GM23248 (cell line): ENCODE measurements at regions not wholly inside any gene's neighbourhood (a gene's known extent, or its start where the extent isn't known, plus 50 kb on each side); places are given as distances from the start of the nearest gene placed in this dataset.
A peak's percentile ranks its signal among the peaks of the same experiment; 100 is the strongest.
"Not testable (repeated sequence)": the region's sequence is repeated elsewhere in the genome, so short reads cannot be mapped to it uniquely, and the experiment has no call there.

Experiments used
- DNase-seq: peaks from one replicate; pipeline ENCODE4 v3.0.0-alpha.2; 2015
- H2AFZ ChIP-seq: fragments of 200-600 bp; sonication (generic); 2 replicates; pipeline ENCODE4 v1.6.1; 2016; ENCODE audit warnings: antibody characterized with exemption
- H3F3A ChIP-seq: fragments of 200-600 bp; sonication (generic); 2 replicates; pipeline ENCODE4 v1.6.1; 2016; ENCODE audit warnings: mild to moderate bottlenecking, antibody characterized with exemption, mixed run types; ENCODE audit not compliant: insufficient read depth
- H3K27ac ChIP-seq: fragments of 200-600 bp; sonication (generic); 2 replicates; pipeline ENCODE4 v1.5.1; 2016; ENCODE audit warnings: mild to moderate bottlenecking
- H3K27me3 ChIP-seq: fragments of 200-600 bp; sonication (generic); replicated peaks from 2 replicates; pipeline ENCODE4 v1.6.1; 2016; ENCODE audit warnings: mild to moderate bottlenecking; ENCODE audit not compliant: insufficient read depth
- H3K36me3 ChIP-seq: fragments of 200-600 bp; sonication (generic); 2 replicates; pipeline ENCODE4 v1.6.1; 2016; ENCODE audit warnings: low read depth, mild to moderate bottlenecking
- H3K4me1 ChIP-seq: fragments of 200-600 bp; sonication (generic); 2 replicates; pipeline ENCODE4 v1.6.1; 2016; ENCODE audit warnings: mild to moderate bottlenecking; ENCODE audit not compliant: insufficient read depth
- H3K4me2 ChIP-seq: fragments of 200-600 bp; sonication (generic); one replicate; pipeline ENCODE4 v1.6.1; 2016; ENCODE audit warnings: mild to moderate bottlenecking; ENCODE audit not compliant: unreplicated experiment
- H3K4me3 ChIP-seq: fragments of 200-600 bp; sonication (generic); 2 replicates; pipeline ENCODE4 v1.5.1; 2016; ENCODE audit warnings: mild to moderate bottlenecking
- H3K79me2 ChIP-seq: fragments of 200-600 bp; sonication (generic); 2 replicates; pipeline ENCODE4 v1.6.1; 2016; ENCODE audit warnings: mild to moderate bottlenecking; ENCODE audit not compliant: insufficient read depth
- H3K9ac ChIP-seq: fragments of 200-600 bp; sonication (generic); 2 replicates; pipeline ENCODE4 v1.6.1; 2016; ENCODE audit warnings: mild to moderate bottlenecking
- H3K9me2 ChIP-seq: fragments of 200-600 bp; sonication (generic); 2 replicates; pipeline ENCODE4 v1.6.1; 2016; ENCODE audit warnings: mixed run types, mild to moderate bottlenecking, moderate library complexity; ENCODE audit not compliant: insufficient read depth
- H3K9me3 ChIP-seq: fragments of 200-600 bp; sonication (generic); one replicate; pipeline ENCODE4 v1.6.1; 2017; ENCODE audit warnings: low read depth
- H4K20me1 ChIP-seq: fragments of 200-600 bp; sonication (generic); 2 replicates; pipeline ENCODE4 v1.6.0; 2016; ENCODE audit not compliant: insufficient read depth
- EZH2 ChIP-seq: fragments of 200-600 bp; sonication (generic); IDR thresholded peaks from 2 replicates; pipeline ENCODE4 v1.6.1; 2018; ENCODE audit warnings: antibody characterized with exemption, mild to moderate bottlenecking; ENCODE audit not compliant: insufficient read depth, poor library complexity, severe bottlenecking
- EZH2phosphoT487 ChIP-seq: fragments of 200-600 bp; sonication (generic); IDR thresholded peaks from 2 replicates; pipeline ENCODE4 v1.6.1; 2018; ENCODE audit warnings: antibody characterized with exemption, moderate library complexity, mild to moderate bottlenecking, low read depth; ENCODE audit not compliant: insufficient read depth
- WGBS, 2 experiments: methylation state at CpG; one replicate each; pipeline ENCODE4 v1.1.6; 2015 to 2017; ENCODE audit warnings: low lambda C conversion rate in 2 of 2, low coverage in 1 of 2; ENCODE audit errors: missing lambda C conversion rate in 2 of 2; 5-methylcytosine and 5-hydroxymethylcytosine counted together
- in situ Hi-C: fragments of 300-500 bp; cut with MboI; formaldehyde crosslinking; loops from 2 replicates; pipeline ENCODE4 v1.15.0; 2020

DNA sequence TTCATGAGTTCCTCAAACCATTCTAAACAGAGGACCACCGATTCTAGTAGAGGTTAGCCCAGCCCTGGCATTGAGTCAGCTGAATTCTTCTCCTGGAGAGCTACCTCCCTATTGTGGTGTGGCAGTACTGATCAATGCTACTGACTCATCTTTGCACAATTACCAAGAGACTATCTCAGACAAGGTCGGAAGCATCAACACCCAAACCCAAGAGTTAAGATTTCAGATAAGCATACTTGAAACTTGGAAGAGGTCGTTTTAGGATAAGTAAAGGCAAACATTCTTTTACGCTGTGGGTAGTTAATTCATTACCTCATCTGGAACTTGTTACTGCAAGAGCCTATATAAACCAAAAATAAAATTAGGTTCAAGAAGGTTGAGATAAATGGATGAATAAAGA, 154.6 kb upstream of the NRBF2 start:
- in situ Hi-C loops = no loop called here

DNA sequence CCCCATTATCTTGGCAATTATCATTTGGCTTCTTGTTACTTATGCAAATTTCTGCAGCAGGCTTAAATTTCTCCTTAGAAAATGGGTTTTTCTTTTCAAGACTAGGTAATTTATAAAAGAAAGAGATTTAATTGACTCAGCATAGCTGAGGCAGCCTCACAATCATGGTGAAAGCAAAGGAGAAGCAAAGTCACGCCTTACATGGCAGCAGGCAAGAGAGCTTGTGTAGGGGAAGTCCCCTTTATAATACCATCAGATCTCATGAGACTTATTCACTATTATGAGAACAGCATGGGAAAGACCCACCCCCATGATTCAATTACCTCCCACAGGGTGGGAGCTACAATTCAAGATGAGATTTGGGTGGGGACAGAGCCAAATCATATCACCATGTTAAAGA, 158.3 kb upstream of the NRBF2 start:
- H3K27ac ChIP-seq, H3K9ac ChIP-seq, H3K4me2 ChIP-seq, H3K9me2 ChIP-seq, H3K79me2 ChIP-seq, H3K27me3 ChIP-seq, H3K4me3 ChIP-seq, DNase-seq, H4K20me1 ChIP-seq, H3K36me3 ChIP-seq, H3K9me3 ChIP-seq, H3K4me1 ChIP-seq, H2AFZ ChIP-seq, H3F3A ChIP-seq, in situ Hi-C loops: not testable (repeated sequence)
- 56 to 58% methylated on average over 1 of the region's 1 CpG for WGBS, 2 experiments

More for the DNA sequence above, 154.6 kb upstream of the NRBF2 start:
- no peak for TF ChIP-seq EZH2
- no peak for TF ChIP-seq EZH2phosphoT487
- no peaks in the 10 kb centered on the region for H3K9me3 ChIP-seq
- H3K79me2 ChIP-seq = no peaks in the 10 kb centered on the region
- H3F3A ChIP-seq = no peaks in the 10 kb centered on the region
- H3K4me1 ChIP-seq = no peaks in the 10 kb centered on the region
- no peaks in the 10 kb centered on the region for H3K9me2 ChIP-seq
- no peak overlapping the region for H3K9ac ChIP-seq
- no peaks in the 10 kb centered on the region for H3K36me3 ChIP-seq
- no peaks in the 10 kb centered on the region for H3K27me3 ChIP-seq
- no peak for DNase-seq
- H3K4me2 ChIP-seq = no peak overlapping the region
- H3K27ac ChIP-seq = no peak overlapping the region
- H2AFZ ChIP-seq = no peak overlapping the region
- no peak overlapping the region for H3K4me3 ChIP-seq
- H4K20me1 ChIP-seq = no peaks in the 10 kb centered on the region
- WGBS, 2 experiments = 71 to 72% methylated on average over 4 of the region's 4 CpGs

GRCh38 chr10:62972103-62972502, 155.9 kb upstream of the EGR2 start:
- in situ Hi-C loops = no loop called here
- Histone ChIP-seq H3F3A (no peaks in the 10 kb centered on the region), H2AFZ (no peak overlapping the region), H3K27me3 (0 out of 2 replicates have a peak, but pooled peaks cover 8% of the 10 kb centered on the region), H4K20me1 (no peaks in the 10 kb centered on the region), H3K36me3 (no peaks in the 10 kb centered on the region), H3K4me3 (no peak overlapping the region), H3K9ac (no peak overlapping the region), H3K9me3 (no peaks in the 10 kb centered on the region), H3K4me1 (no peaks in the 10 kb centered on the region), H3K4me2 (no peak overlapping the region), H3K9me2 (no peaks in the 10 kb centered on the region), H3K79me2 (no peaks in the 10 kb centered on the region), H3K27ac (no peak overlapping the region)
- no peak for TF ChIP-seq EZH2
- no peak for TF ChIP-seq EZH2phosphoT487
- peak; percentile 76 for DNase-seq

DNA sequence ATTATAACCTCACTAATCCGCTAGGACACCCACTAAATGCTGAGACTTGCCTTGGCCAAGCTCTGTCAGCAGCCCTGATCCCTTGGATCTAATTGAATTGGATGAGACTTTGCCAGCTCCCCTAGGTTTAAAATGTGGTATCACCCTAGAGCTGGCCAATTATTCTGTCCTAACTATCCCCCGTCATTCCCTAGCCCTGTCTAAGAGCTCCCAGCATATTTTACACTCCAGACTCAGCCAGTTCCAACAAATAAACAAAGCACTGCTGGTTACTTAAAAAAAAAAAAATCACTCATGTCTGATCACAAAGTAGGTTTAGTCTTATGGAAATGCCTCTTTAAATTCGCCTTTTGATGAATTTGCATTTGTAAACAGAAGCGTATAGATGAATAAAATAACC, 147.9 kb upstream of the EGR2 start:
- H3K27ac ChIP-seq = no peak overlapping the region
- WGBS, 2 experiments = 57 to 64% methylated on average over 4 of the region's 4 CpGs
- H2AFZ ChIP-seq = no peak overlapping the region
- TF ChIP-seq EZH2phosphoT487 = no peak
- TF ChIP-seq EZH2 = no peak
- H3K9ac ChIP-seq = no peak overlapping the region
- H3K36me3 ChIP-seq = no peaks in the 10 kb centered on the region
- no peaks in the 10 kb centered on the region for H3K9me2 ChIP-seq
- H3F3A ChIP-seq = no peaks in the 10 kb centered on the region
- H4K20me1 ChIP-seq = no peaks in the 10 kb centered on the region
- no peak overlapping the region for H3K4me3 ChIP-seq
- no peaks in the 10 kb centered on the region for H3K4me1 ChIP-seq
- DNase-seq = no peak
- H3K9me3 ChIP-seq = no peaks in the 10 kb centered on the region
- H3K4me2 ChIP-seq = no peak overlapping the region
- H3K27me3 ChIP-seq = 0 out of 2 replicates have a peak, but pooled peaks cover 15% of the 10 kb centered on the region
- no peaks in the 10 kb centered on the region for H3K79me2 ChIP-seq
- in situ Hi-C loops = no loop called here

DNA sequence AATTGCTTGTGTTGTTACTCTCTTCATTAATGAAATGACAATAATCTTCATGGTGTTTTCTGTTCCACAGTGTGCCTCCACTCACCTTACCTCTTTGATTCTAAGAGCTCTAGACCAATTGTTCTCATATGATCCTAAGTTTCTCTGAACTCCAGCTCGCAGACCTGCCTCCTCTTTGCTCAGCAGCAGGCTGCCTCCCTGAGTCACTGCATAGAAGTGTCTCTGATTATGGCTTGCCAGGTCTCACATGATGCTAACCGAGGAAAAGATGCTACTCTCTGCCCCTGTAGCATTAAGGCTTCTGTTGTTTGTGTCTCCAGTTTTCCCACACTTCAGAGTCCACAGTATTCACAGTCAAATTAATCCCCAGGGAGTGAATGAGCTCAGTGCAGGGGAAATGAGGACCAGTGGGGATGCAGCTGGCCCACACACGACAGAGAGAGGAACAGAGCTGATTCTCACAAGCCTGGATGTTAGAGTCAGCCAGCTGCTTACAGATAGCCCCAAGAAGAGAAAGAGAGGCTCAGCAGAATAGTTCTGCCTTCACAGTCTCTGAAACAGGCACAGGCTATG, 145.9 kb upstream of the EGR2 start:
- Histone ChIP-seq H3K9me2 (no peaks in the 10 kb centered on the region), H3K9ac (no peak overlapping the region), H3K9me3 (no peaks in the 10 kb centered on the region), H3K79me2 (no peaks in the 10 kb centered on the region), H3K27me3 (0 out of 2 replicates have a peak, but pooled peaks cover 19% of the 10 kb centered on the region), H3K27ac (no peak overlapping the region), H3K4me3 (no peak overlapping the region), H3K4me1 (no peaks in the 10 kb centered on the region), H2AFZ (no peak overlapping the region), H3K36me3 (no peaks in the 10 kb centered on the region), H4K20me1 (no peaks in the 10 kb centered on the region), H3F3A (no peaks in the 10 kb centered on the region), H3K4me2 (no peak overlapping the region)
- WGBS, 2 experiments = 38 to 41% methylated on average over 3 of the region's 3 CpGs
- DNase-seq = peak; percentile 40
- in situ Hi-C loops = no loop called here
- TF ChIP-seq EZH2 = no peak
- TF ChIP-seq EZH2phosphoT487 = no peak
